ENCODE measurements at regions not wholly inside any gene's neighbourhood (a gene's known extent, or its start where the extent isn't known, plus 50 kb on each side); places are given as distances from the start of the nearest gene placed in this dataset.

- DNase-seq: no peak
Observed at GRCh38 chr12:25713264-25713663, 160.2 kb upstream of the LMNTD1 start.

GRCh38 chr12:25714198-25714984 lies 161.3 kb upstream of the LMNTD1 start:
- no peak for DNase-seq

- no peak for DNase-seq
Observed at GRCh38 chr12:25715102-25715501, 162.0 kb upstream of the LMNTD1 start.

- no peak for DNase-seq
Observed at GRCh38 chr12:25716842-25717241, 163.8 kb upstream of the LMNTD1 start.

GRCh38 chr12:25717552-25717951 lies 164.5 kb upstream of the LMNTD1 start:
- no peak for DNase-seq

GRCh38 chr12:25718081-25718731 lies 165.1 kb upstream of the LMNTD1 start:
- no peak for DNase-seq

- no peak for DNase-seq
Observed at GRCh38 chr12:25719505-25719904, 166.4 kb upstream of the LMNTD1 start.

GRCh38 chr12:25723336-25723735 lies 170.3 kb upstream of the LMNTD1 start:
- DNase-seq: peak in 5 of 51 donors; percentile 0 to 14 (median 2)

GRCh38 chr12:25723921-25724491 lies 170.9 kb upstream of the LMNTD1 start:
- no peak for DNase-seq

GRCh38 chr12:25725470-25725869 lies 172.4 kb upstream of the LMNTD1 start:
- no peak for DNase-seq

GRCh38 chr12:25725931-25726330 lies 172.8 kb upstream of the LMNTD1 start:
- no peak for DNase-seq

GRCh38 chr12:25728056-25728595 lies 175.0 kb upstream of the LMNTD1 start:
- DNase-seq: no peak

- no peak for DNase-seq
Observed at GRCh38 chr12:25730489-25731349, 177.6 kb upstream of the LMNTD1 start.

GRCh38 chr12:25733541-25733940 lies 180.5 kb upstream of the LMNTD1 start:
- DNase-seq: no peak

- no peak for DNase-seq
Observed at GRCh38 chr12:25734529-25735180, 181.6 kb upstream of the LMNTD1 start.

GRCh38 chr12:25740617-25741016 lies 187.5 kb upstream of the LMNTD1 start:
- no peak for DNase-seq

GRCh38 chr12:25741917-25742316 lies 188.8 kb upstream of the LMNTD1 start:
- DNase-seq: no peak

- no peak for DNase-seq
Observed at GRCh38 chr12:25743679-25744215, 190.7 kb upstream of the LMNTD1 start.

GRCh38 chr12:25744313-25744712 lies 191.2 kb upstream of the LMNTD1 start:
- DNase-seq: no peak

- no peak for DNase-seq
Observed at GRCh38 chr12:25745281-25745680, 192.2 kb upstream of the LMNTD1 start.

- DNase-seq: no peak
Observed at GRCh38 chr12:25746131-25746530, 193.0 kb upstream of the LMNTD1 start.
